GM12891 (cell line): ENCODE measurements at regions not wholly inside any gene's neighbourhood (a gene's known extent, or its start where the extent isn't known, plus 50 kb on each side); places are given as distances from the start of the nearest gene placed in this dataset.

ENCODE experiments used
- DNase-seq: peaks from one replicate; pipeline ENCODE4 v3.0.0; 2011; ENCODE audit warnings: low spot score; ENCODE audit not compliant: insufficient read length
- FAIRE-seq: peaks from 2 replicates; lab custom pipeline; 2011; peaks lifted over from hg19 to GRCh38; lab: Jason Lieb, UNC
- PAX5 ChIP-seq: IDR thresholded peaks from 2 replicates; pipeline ENCODE4 v1.6.1; 2011; ENCODE audit warnings: low read length, moderate library complexity, mild to moderate bottlenecking; ENCODE audit not compliant: insufficient read depth, severe bottlenecking
- POLR2A ChIP-seq: IDR thresholded peaks from 2 replicates; pipeline ENCODE4 v1.6.1; 2011; ENCODE audit warnings: low read depth, low read length, control low read depth
- POLR2AphosphoS5 ChIP-seq: IDR thresholded peaks from 2 replicates; pipeline ENCODE4 v1.6.1; 2011; ENCODE audit warnings: low read depth, low read length, control low read depth
- POU2F2 ChIP-seq: IDR thresholded peaks from 2 replicates; pipeline ENCODE4 v1.6.1; 2011; ENCODE audit warnings: low read depth, mild to moderate bottlenecking, control low read depth, low read length, moderate library complexity
- SPI1 ChIP-seq: IDR thresholded peaks from 2 replicates; pipeline ENCODE4 v1.6.1; 2011; ENCODE audit warnings: low read depth, low read length, control low read depth
- TAF1 ChIP-seq: IDR thresholded peaks from 2 replicates; pipeline ENCODE4 v1.6.1; 2011; ENCODE audit warnings: low read depth, low read length, control low read depth

DNA sequence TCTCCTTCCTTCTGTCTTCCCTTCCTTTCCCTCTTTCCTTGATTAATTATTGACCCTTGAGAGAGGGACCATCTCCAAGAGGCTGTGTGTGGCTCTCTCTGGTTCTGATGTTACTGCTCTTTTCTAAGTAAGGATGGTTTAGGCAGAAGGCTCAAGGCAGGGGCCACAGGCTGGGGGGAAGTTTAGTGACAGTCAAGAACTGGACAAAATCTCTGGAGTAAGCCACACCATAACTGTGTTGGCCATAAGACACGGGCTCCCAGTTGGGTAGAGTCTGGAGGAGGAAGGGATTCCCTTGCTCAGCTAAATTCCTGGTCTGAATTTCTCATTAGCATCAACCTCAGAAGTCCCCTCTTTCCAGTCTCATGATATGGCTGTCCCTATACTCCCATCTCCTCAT, 74.7 kb downstream of the BUD13 start:
- DNase-seq (no peak), FAIRE-seq (no peak)
- TF ChIP-seq POLR2AphosphoS5 (no peak), PAX5 (no peak), POU2F2 (no peak), TAF1 (no peak), SPI1 (no peak), POLR2A (no peak)

DNA sequence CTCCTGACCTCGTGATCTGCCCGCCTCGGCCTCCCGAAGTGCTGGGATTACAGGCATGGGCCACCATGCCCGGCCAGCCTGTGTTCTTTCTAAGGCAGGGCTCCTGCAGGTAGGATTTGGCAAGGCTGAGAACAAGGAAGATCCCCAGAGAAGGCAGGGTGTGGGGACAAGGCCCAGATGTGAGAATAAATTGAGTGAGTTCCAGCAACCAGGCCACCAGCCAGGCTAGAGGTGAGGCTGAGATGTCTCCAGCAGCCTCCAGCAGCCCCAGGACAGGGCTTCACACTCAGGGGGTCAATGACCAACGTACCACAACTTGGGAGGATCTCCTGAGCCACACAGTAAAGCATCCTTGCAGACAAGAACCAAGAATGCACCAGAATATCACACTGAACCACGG, 75.1 kb downstream of the BUD13 start:
- FAIRE-seq (no peak), DNase-seq (no peak)
- TF ChIP-seq POU2F2: no peak
- no peak for TF ChIP-seq TAF1
- no peak for TF ChIP-seq POLR2A
- TF ChIP-seq SPI1: no peak
- TF ChIP-seq POLR2AphosphoS5: no peak
- no peak for TF ChIP-seq PAX5

DNA sequence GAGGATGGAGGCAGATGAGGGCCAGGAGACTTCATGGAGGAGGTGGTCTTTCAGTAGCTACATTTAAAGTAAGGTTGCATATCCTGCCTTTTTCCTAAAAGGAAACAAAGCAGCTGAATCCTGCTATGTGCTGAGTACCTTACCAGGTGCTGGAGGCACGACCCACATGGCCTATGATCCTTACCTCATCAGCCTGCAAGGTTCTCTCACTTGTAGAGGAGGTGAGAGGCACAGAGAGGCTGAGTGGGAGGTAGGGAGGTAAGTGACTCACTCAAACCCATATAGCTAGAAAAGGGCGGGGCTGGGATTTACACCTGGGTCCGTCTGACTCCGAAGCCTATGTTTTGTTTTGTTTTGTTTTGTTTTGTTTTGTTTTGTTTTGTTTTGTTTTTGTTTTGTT, 75.8 kb downstream of the BUD13 start:
- DNase-seq (no peak), FAIRE-seq (no peak)
- TF ChIP-seq PAX5 (no peak), POLR2A (no peak), POLR2AphosphoS5 (no peak), SPI1 (no peak), TAF1 (no peak), POU2F2 (no peak)

DNA sequence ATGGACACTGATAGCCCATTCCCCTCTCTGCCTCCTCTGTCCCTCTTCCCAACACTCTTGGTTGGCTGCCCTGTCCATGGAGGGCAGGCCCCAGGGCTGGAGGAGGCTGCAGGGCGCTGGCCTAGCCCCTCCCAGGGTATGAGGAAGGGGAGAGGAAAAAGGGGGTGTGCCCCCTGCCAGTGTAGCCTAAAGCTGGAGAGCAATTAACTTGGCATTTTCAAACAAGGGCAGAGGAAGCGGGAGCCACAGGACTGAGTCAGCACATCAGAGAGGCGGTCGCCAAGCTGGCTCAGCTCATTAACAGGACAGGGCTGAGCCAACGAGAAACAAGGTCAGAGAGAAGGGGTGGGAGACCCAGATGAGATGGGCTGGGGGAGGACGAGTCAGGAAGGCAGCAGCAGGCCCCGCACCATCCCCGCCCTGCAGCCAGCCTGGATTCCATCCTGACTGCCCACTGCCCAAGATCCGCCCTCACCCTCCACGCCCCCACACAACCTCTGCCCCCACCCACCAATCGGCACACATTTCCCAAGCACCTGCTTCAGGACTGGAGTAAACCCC, 76.3 kb downstream of the BUD13 start:
- DNase-seq (no peak), FAIRE-seq (no peak)
- TF ChIP-seq TAF1: no peak
- no peak for TF ChIP-seq POLR2A
- no peak for TF ChIP-seq SPI1
- no peak for TF ChIP-seq PAX5
- no peak for TF ChIP-seq POLR2AphosphoS5
- TF ChIP-seq POU2F2: no peak

DNA sequence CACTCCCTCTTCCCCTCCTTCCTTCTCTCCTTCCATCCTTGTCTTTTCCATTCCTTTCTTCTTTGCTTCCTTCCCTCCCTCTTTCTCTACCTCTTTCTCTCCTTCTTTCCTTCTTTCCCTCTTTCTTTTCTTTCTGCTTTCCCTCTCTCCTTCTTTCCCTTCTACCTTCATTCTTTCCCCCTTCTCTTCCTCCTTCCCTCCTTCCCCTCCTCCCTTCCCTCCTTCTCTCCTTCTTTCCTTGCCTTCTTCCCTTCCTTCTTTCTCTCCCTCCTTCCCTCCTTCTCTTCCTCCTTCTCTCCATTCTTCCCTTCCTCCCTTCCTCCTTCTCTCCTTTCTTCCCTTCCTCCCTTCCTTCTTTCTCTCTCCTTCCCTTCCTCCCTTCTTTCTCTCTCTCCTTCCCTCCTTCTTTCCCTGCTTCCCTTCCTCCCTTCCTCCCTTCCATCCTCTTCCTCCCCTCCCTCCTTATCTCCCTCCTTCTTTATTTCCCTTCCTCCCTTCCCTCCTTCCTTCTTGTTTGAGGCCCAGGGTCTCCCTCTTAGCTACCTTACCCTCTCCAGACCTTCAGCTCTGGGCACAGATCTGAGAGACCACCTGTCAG, 77.0 kb downstream of the BUD13 start:
- DNase-seq (no peak), FAIRE-seq (no peak)
- TF ChIP-seq POLR2AphosphoS5 (no peak), PAX5 (no peak), POU2F2 (no peak), TAF1 (no peak), SPI1 (no peak), POLR2A (no peak)

DNA sequence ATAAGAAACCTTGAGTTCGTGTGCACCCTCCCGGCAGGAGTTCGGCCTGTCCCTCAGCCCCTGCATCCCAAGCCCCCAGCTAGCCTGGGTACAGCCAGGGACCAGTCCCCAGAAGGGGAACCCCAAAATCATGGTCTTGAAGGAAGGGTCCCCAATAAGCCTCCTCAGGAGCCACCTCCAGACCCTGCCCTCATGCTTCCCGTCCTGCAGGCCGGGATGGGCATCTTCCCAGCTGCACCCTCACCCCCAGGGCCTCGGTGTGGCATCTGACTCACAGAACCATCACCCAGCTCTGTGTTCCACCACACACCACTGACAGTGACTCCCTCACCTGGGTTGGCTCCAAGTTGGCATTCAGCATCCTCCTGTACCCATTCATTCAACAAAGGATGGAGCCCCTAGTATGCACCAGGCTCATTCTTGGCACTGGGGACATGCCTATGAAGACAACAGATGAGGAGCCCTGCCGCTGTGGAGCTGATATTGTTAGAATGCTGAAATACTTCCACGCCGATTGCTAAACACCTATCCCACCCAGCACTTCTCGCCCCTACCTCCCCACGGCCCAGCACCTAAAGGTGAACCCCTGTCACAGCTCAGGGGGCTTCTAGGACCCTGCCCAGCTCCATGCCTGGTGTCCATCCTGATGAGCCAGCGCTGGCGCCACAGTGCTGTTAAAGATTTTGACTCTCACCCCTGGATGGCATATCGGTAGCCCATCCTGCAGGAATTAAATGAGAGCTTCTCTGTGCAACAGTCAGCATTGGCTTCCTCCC, 77.8 kb downstream of the BUD13 start:
- no peak for TF ChIP-seq POU2F2
- TF ChIP-seq POLR2AphosphoS5: no peak
- TF ChIP-seq TAF1: no peak
- TF ChIP-seq PAX5: no peak
- TF ChIP-seq SPI1: no peak
- no peak for TF ChIP-seq POLR2A
- no peak for DNase-seq
- no peak for FAIRE-seq

DNA sequence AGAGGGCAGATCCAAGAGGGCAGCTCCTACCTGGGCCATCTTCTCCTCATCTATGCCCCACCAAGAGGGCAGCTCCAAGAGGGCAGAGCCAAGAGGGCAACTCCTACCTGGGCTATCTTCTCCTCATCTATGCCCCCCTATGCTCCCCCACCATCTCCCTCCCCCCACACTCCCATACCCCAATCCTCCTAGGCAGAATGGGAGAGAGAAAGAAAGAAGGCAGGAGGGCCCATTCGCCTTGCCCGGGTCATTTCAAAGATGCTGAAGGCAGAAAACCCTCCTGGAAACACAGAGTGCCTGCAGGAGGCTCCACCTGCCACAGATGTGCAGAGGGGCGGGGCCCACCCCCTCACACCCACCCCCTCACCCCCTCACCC, 78.5 kb downstream of the BUD13 start:
- DNase-seq (no peak), FAIRE-seq (no peak)
- no peak for TF ChIP-seq POLR2A
- no peak for TF ChIP-seq SPI1

DNA sequence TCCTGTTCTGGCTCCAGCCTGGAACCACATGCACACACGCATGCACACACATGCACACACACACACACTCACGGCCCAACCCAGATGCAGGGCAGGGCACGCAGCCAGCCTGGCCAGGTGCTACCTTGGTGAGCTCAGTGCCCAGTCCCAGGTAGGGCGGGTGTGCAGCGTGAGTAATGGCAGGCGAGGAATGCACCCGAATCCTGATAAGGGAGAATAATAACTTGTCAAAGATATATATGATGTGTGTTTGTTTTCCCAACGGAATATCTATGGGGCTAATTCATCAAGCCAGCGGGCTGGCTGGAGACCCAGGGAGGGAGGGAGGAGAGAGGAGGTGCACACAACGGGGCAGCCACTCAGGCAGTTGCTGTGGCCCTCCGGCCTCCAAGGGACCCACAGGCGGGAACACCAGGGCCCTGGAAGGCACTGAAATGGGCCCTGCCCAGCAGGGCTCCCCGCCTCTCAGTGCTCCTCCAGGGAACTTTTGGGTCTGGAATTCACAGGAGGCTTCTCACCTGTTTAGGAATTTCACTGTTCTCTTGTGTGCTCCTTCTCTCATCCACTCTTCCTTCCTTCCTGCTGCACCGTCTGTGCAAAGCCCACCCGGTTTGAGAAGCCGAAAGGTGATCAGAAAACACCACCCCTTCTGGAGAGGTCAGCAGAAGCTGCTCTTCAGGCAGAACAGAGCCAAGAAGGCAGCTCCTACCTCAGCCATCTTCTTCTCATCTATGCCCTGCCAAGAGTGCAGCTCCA, 79.0 kb downstream of the BUD13 start:
- TF ChIP-seq POU2F2 (no peak), SPI1 (no peak), POLR2AphosphoS5 (no peak), TAF1 (no peak), PAX5 (no peak), POLR2A (no peak)
- no peak for DNase-seq
- no peak for FAIRE-seq

DNA sequence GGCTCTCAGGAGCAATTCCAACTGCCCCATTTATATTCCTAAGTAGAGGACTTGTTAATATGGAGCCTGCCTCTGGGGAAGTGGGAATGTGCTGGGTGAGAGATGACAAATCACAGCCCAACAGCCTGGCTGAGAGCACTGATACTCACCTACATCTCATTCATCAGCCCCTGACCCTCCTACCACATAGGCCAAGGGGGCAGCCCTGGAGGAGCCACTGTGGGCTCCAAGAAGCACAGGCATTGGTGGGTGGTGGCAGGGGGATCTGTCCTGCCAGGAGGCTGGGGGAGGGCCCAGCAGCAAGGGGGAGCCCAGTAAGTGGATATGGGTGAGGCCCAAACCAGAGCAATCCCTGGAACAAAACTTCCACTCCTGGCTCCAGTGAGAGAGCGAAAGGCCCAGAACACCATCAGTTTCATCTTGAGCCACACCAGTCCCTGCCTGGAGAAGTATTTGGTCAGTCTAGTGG, 79.7 kb downstream of the BUD13 start:
- TF ChIP-seq PAX5: no peak
- no peak for TF ChIP-seq TAF1
- no peak for TF ChIP-seq POU2F2
- no peak for TF ChIP-seq POLR2AphosphoS5
- no peak for TF ChIP-seq POLR2A
- DNase-seq (no peak), FAIRE-seq (no peak)
